GM21447 (cell line): ENCODE measurements at regions not wholly inside any gene's neighbourhood (a gene's known extent, or its start where the extent isn't known, plus 50 kb on each side); places are given as distances from the start of the nearest gene placed in this dataset.
"Not testable (repeated sequence)": the region's sequence is repeated elsewhere in the genome, so short reads cannot be mapped to it uniquely, and the experiment has no call there.

ENCODE experiments used
- ATAC-seq: cut with Tn5 transposase; IDR thresholded peaks from one replicate; pipeline ENCODE4 v1.9.1; 2021; ENCODE audit not compliant: unreplicated experiment

DNA sequence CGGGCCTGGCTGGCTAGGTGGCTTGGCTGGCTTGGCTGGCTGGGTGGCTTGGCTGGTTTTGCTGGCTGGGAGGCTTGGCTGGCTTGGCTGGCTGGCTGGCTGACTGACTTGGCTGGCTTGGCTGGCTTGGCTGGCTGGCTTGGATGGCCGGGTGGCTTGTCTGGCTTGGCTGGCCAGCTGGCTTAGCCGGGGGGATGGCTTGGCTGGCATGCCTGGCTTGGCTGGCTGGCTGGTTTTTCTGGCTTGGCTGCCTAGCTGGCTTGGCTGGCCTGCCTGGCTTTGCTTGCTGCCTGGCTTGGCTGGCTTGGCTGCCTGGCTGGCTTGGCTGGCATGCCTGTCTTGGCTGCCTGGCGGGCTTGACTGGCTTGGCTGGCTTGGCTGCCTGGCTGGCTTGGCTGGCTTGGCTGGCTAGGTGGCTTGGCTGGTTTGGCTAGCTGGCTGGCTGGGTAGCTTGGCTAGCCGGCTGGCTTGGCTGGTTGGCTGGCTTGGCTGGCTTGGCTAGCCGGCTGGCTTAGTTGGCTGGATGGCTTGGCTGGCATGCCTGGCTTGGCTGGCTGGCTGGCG is 2829.6 kb downstream of the RPIA start:
- not testable (repeated sequence) for ATAC-seq

DNA sequence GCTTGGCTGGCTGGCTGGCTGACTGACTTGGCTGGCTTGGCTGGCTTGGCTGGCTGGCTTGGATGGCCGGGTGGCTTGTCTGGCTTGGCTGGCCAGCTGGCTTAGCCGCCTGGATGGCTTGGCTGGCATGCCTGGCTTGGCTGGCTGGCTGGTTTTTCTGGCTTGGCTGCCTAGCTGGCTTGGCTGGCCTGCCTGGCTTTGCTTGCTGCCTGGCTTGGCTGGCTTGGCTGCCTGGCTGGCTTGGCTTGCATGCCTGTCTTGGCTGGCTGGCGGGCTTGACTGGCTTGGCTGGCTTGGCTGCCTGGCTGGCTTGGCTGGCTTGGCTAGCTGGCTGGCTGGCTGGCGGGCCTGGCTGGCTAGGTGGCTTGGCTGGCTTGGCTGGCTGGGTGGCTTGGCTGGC is 2830.5 kb downstream of the RPIA start:
- not testable (repeated sequence) for ATAC-seq

DNA sequence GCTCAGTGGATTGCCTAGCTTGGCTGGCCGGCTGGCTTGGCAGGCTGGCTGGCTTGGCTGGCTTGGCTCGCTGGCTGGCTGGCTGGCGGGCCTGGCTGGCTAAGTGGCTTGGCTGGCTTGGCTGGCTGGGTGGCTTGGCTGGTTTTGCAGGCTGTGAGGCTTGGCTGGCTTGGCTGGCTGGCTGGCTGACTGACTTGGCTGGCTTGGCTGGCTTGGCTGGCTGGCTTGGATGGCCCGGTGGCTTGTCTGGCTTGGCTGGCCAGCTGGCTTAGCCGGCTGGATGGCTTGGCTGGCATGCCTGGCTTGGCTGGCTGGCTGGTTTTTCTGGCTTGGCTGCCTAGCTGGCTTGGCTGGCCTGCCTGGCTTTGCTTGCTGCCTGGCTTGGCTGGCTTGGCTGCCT is 2831.4 kb downstream of the RPIA start:
- not testable (repeated sequence) for ATAC-seq

DNA sequence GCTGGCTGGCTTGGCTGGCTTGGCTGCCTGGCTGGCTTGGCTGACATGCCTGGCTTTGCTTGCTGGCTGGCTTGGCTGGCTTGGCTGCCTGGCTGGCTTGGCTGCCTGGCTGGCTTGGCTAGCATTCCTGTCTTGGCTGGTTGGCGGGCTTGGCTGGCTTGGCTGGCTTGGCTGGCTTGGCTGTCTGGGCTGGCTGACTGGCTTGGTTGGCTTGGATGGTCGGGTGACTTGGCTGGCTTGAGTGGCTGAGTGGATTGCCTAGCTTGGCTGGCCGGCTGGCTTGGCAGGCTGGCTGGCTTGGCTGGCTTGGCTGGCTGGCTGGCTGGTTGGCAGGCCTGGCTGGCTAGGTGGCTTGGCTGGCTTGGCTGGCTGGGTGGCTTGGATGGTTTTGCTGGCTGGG is 2832.3 kb downstream of the RPIA start:
- not testable (repeated sequence) for ATAC-seq

DNA sequence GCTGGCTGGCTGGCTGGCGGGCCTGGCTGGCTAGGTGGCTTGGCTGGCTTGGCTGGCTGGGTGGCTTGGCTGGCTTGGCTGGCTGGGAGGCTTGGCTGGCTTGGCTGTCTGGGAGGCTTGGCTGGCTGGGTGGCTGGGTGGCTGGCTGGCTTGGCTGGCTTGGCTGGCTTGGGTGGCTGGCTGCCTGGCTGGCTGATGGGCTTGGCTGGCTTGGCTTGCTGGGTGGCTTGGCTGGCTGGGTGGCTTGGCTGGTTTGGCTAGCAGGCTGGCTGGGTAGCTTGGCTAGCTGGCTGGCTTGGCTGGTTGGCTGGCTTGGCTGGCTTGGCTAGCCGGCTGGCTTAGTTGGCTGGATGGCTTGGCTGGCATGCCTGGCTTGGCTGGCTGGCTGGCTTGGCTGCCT is 2834.1 kb downstream of the RPIA start:
- not testable (repeated sequence) for ATAC-seq

DNA sequence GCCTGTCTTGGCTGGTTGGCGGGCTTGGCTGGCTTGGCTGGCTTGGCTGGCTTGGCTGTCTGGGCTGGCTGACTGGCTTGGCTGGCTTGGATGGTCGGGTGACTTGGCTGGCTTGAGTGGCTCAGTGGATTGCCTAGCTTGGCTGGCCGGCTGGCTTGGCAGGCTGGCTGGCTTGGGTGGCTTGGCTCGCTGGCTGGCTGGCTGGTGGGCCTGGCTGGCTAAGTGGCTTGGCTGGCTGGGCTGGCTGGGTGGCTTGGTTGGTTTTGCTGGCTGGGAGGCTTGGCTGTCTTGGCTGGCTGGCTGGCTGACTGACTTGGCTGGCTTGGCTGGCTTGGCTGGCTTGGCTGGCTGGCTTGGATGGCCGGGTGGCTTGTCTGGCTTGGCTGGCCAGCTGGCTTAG is 2834.6 kb downstream of the RPIA start:
- not testable (repeated sequence) for ATAC-seq

DNA sequence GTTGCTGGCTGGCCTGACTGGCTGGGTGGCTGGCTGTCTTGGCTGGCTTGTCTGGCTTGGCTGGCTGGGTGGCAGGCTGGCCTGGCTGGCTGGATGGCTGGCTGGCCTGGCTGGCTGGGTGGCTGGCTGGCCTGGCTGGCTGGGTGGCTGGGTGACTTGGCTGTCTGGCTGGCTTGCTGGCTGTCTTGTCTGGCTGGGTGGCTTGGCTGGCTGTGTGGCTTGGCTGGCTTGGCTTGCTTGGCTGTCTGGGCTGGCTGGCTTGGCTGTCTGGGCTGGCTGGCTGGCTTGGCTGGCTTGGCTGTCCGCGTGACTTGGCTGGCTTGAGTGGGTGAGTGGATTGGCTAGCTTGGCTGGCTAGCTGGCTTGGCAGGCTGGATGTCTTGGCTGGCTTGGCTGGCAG is 2835.6 kb downstream of the RPIA start:
- not testable (repeated sequence) for ATAC-seq

DNA sequence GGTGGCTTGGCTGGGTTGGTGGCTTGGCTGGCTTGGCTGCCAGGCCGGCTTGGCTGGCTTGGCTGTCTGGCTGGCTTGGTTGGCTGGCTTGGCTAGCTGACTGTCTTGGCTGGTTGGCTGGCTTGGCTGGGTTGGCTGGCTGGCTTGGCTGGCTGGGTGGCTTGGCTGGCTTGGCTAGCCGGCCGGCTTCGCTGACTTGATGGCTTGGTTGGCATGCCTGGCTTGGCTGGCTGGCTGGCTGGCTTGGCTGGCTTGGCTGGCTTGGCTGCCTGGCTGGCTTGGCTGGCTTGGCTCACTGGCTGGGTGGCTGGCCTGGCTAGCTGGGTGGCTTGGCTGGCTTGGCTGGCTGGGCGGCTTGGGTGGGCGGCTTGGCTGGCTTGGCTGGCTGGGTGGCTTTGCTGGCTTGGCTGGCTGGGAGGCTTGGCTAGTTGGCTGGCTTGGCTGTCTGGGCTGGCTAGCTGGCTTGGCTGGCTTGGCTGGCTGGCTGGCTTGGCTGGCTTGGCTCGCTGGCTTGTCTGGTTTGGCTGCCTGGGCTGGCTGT is 2836.1 kb downstream of the RPIA start:
- not testable (repeated sequence) for ATAC-seq

DNA sequence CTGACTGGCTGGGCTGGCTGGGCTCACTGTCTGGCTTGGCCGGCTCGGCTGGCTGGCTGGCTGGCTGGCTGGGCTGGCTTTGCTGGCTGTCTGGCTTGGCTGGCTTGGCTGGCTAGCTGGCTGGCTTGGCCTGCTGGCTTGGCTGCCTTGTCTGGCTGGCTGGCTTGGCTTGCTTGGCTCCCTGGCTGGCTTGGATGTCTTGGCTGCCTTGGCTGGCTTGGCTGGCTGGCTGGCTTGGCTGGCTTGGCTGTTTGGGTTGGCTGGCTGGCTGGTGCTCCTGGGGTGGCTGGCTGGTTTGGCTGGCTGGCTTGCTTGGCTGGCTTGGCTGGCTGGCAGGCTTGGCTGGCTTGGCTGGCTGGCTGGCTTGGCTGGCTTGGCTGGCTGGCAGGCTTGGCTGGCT is 2836.9 kb downstream of the RPIA start:
- ATAC-seq, result not testable (repeated sequence)

DNA sequence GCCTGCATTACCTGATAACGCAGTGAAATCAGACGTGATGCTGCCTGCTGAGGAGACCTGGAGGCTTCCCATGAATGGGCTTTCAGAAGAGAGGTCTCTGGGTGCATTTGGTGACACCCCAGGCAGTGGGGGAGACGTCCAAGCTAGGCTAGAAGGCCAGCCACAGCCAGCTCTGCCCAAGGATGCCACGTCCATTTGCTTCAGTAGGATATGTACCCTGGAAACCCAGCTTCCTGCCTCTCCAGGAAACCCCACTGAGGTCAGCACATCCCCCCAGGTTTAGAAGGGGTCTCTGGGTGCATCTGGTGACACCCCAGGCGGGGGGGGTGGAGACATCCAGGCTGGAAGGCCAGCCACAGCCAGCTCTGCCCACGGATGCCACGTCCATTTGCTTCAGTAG is 2844.6 kb downstream of the RPIA start:
- ATAC-seq, result not testable (repeated sequence)

DNA sequence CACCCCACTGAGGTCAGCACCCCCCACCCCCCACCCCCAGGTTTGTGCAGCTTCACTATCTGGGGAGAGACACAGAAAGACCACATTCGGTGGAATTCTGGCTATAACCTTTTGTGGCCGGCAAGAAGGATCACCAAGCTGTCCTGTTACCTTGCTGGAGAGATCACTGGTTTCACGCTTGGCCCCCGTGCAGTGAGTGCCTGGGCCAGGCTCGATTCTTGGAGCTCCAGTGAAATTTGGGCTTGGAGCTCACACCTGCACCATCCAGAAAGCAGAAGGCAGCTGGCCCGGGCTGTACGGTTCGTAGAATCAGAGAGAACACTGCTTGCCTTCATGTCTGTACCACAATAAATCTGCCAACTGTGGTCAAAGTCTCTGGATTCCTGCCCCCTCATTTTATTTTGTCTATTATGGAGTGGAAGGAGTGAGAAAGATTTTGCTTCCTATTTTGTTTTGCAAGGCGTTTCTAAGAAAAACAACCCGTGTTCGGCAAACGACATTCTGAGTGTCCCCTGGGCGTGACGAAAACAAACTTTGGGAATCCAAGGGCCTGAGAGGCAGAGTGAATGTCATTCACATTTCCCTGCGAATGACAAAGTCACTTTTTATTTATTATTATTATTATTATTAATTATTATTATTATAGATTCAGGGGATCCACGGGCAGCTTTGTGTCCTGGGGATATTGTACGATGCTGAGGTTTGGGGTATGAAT is 2845.2 kb downstream of the RPIA start:
- ATAC-seq, result not testable (repeated sequence)

DNA sequence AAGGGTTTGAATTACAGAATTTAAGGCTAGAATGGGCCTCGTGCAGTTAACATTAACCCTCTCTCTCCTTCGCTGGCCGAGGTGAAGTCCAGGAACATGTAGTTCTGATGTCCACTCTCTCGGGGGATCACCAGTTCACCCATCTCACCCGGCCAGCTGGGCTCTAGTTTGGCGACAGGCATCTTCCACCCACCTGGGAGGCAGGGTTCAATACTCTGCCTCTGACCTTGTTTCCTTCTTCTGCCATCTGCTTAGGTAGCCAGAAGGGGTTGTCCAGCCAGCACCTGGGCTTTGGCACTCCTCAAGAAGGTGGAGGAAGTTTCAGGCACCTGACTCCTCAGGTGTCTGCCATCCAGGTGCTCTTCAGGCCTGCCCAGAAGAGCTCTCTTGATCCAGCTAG is 2857.8 kb downstream of the RPIA start:
- ATAC-seq, result not testable (repeated sequence)

DNA sequence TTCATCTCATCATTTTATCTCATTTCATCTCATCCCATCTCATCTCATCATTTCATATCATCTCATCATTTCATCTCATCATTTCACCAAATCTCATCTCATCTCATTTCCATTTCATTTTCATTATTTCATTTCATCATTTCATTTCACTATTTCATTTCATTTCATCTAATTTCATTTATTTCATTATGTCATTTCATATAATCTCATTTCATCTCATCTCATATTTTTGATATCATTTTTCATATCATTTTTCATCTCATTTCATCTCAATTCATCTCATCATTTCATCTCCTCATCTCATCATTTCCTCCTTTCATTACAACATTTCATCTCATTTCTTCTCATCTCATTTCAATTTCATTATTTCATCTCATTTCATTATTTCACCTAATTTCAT is 2866.8 kb downstream of the RPIA start:
- ATAC-seq, result not testable (repeated sequence)

DNA sequence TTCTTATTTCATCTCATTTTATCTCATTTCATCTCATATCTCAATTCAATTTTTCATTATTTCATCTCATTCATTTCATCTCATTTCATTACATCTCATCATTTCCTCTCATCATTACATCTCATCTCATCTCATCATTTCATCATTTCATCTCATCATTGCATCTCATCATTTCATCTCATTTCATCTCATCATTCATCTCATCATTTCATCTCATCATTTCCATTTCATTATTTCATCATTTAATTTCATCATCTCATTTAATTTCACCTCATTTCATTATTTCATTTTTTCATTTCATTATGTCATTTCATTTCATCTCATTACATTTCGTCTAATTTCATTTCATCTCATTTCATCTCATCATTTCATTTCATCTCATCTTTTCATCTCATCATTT is 2867.8 kb downstream of the RPIA start:
- ATAC-seq, result not testable (repeated sequence)

DNA sequence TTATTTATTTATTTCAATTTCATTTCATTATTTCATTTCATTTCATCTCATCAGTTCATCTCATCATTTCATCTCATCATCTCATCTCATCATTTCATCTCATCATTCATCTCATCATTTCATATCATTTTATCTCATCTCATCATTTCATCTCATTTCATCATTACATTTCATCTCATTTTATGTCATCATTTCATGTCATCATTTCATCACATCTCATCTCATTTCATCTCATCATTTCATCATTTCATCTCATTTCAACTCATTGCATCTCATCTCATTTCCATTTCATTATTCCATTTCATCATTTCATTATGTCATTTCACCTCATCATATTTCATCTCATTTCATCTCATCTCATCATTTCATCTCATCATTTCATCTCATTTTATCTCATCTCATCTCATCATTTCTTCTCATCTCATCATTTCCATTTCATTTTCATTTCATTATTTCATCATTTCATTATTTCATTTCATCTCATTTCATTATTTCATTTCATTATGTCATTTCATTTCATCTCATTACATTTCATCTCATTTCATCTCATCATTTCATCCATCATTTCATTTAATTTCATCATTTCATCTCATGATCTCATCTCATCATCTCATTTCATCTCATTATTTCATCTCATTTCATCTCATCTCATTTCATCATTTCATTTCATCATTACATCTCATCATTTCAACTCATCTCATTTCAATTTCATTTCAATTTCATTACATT is 2868.6 kb downstream of the RPIA start:
- not testable (repeated sequence) for ATAC-seq

DNA sequence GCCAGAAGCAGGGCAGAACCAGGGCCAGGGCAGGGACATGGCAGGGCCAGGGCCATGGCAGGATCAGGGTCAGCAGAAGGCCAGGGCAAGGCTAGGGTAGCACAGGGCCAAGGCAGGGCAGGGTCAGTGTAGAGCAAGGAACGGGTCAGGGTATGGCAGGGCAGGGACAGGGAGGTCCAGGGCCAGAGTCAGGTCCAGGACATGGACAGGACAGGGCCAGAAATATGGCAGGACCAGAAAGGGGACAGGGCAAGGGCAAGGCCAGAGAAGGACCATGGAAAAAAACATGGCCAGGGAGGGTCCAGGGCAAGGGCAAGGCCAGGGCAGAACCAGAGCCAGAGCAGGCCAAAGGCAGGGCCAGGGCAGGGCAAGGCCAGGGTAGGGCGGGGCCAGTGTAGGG is 2870.7 kb downstream of the RPIA start:
- ATAC-seq, result not testable (repeated sequence)

DNA sequence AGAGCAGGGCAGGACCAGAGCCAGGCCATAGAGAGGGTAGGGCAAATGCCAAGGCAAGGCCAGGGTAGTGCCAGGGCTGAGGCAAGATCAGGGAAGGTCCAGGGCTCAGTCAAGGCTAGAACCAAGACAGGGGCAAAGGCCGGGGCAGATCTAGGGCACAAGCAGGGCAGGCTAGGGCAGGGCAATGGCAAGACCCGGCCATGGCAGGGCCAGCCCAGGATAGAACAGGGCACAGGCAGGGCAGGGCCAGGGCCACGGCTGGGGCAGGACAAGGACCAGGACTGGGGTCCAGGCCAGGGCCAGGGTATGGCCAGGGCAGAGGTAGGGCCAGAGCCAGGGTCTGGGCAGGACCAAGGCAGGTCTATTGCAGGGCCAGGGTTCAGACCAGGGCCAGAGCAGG is 2873.2 kb downstream of the RPIA start:
- ATAC-seq, result not testable (repeated sequence)

DNA sequence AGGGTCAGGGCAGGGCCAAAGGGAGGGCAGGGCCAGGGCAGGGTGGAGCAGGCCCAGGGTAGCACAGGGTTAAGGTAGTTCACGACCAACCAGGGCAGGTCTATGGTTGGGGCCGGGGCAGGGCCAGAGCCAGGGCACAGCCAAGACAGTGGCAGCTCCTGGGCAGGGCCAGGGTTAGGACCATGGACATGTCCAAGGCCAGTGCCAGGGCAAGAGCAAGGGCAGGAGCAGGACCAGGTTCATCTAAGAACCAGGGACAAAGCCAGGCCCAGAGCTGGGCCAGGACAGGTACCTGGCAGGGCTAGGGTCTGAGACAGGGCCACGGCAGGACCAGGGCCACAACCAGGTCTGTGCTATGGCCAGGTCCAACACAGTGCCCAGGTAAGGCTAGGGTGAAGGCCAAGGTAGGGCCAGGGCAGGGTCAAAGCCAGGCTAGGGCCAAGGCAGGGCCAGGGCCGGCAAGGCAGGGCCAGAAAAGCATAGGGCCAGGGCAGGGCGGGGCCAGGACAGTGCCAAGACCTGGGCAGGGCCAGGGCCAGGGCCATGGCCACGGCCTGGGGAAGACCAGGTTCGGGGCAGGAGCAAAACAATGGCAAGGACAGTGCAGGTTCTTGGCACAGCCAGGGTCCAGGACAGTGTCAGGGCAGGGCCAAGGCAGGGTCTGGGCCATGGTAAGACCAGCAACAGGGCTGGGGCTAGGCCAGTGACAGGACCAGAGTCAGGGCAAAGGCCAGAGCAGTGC is 2874.4 kb downstream of the RPIA start:
- not testable (repeated sequence) for ATAC-seq

DNA sequence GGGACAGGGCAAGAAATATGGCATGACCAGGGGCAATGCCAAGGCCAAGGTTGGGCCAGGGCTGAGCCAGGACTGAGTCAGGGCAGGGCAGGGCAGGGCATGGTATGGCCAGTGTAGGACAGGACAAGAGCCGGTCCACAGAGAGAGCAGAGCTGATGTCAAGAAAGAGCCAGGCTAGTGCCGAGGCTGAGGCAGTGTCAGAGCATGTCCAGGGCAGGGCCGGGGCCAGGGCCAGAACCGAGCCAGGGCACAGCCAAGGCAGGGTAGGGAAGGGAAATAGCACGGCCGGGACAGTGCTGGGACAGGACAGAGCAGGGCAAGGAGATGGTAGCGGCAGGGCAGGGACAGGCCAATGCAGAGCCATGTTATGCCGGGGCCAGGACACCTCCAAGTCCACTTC is 2875.1 kb downstream of the RPIA start:
- ATAC-seq, result not testable (repeated sequence)

DNA sequence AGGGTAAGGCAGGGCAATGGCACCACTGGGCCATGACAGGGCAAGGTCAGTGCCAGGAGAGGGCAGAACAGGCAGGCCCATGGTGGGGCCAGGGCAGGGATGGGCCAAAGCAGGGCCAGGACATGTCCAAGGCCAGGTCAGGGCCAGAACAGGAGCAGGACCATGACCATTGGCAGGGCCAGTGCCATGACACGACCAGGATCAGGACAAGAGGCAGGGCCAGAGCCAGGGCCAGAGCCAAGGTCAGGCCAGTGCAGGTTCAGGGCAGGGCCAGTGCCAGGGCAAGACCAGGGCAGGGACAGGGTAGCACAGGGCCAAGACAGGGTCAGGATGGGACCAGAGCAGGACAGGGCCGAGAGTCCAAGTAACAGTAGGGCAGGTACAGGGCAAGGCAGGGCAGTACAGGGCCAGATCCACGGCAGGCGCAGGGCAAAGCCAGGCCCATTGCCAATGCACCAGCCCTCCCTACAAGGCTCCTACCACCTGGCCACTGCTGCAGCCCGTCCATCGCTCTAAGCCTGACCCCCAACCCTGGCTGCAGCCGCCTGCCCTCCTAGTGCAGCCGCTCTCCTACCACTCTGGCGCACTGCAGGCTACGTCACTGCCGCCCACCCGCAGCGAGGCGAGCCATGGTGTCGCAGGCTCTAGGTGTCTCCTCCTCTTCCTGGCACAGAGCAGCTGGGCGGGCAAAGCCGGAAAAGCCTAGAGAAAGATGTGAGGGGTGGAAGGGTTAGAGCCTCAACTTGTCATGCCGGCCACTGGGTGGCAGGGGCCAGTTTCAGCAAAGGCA is 2876.3 kb downstream of the RPIA start:
- not testable (repeated sequence) for ATAC-seq
